Activated CD4-positive, CD25-positive, alpha-beta regulatory T cell treated with anti-CD3 and anti-CD28 coated beads, Interleukin-2, amount 50 U/mL, for 24 hours (primary cell): ENCODE measurements at regions not wholly inside any gene's neighbourhood (a gene's known extent, or its start where the extent isn't known, plus 50 kb on each side); places are given as distances from the start of the nearest gene placed in this dataset.
"Not testable (repeated sequence)": the region's sequence is repeated elsewhere in the genome, so short reads cannot be mapped to it uniquely, and the experiment has no call there.

Source experiments
- ATAC-seq, 2 donors: fragments of 150-1000 bp; cut with Tn5 transposase; one replicate each; pipeline ENCODE4 v1.10.0; 2021; ENCODE audit warnings: mild to moderate bottlenecking in 1 of 2, moderate library complexity in 1 of 2

DNA sequence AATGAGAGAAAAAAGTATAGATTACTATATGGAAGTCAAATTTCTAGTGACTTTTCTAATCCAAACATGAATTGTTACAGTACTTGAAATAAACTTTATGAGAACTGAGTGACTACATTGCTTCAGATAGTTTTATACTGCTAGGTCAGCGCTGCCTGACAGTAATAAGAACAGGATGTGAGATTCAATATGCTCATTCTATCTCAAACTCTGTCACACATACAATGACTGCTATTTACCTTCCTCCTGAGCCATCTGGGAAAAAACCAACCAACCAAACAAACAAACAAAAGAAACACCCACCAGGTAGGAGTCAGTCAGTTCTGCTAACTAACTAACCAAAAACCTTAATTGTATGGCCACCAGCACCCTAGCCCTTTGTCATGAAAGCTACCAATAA lies 89.0 kb upstream of the NOTCH2NLA start:
- not testable (repeated sequence) for ATAC-seq

- not testable (repeated sequence) for ATAC-seq
Measured at GRCh38 chr1:146314449-146315246, 85.8 kb upstream of the NOTCH2NLA start.

GRCh38 chr1:146310579-146310978 lies 81.8 kb upstream of the NOTCH2NLA start:
- not testable (repeated sequence) for ATAC-seq

DNA sequence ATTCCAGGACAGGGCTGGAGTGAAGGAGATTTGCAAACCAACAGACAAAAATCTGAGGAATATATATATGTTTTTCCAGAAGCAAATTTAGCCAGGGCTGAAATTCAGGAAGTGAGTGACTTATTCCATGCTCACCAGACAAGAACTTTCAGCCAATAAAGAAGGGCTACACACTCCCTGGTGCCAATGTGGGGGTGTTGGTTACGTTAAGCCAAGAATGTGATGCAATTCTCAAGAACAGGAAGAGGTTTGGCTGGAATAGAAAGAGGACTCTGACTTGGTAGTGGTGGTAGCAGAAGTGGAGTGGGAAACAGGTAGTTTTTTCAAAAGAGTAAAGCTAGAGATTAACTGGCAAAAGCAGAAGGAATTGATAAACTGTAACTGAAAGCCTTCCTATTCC lies 80.6 kb upstream of the NOTCH2NLA start:
- ATAC-seq, result not testable (repeated sequence)

DNA sequence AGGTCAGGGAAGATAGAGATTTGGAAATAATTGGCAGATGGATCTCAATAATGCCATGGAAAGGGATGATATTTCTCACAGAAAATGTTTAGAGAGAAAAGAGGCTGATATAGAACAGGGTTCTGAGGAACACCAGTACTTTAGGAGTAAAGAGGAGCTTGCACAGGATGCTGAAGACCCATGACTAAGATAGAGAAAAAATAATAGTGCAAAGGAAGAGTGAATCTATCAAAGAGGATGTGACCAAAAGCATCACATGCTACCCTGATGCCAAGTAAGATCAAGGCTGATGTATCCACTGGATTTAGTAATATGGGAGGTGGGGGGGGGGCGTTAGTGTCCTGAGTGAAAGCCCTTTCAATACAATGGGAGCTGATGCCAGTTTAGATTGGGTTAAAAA lies 80.1 kb upstream of the NOTCH2NLA start:
- not testable (repeated sequence) for ATAC-seq

GRCh38 chr1:146308152-146308551 lies 79.3 kb upstream of the NOTCH2NLA start:
- ATAC-seq, result not testable (repeated sequence)

DNA sequence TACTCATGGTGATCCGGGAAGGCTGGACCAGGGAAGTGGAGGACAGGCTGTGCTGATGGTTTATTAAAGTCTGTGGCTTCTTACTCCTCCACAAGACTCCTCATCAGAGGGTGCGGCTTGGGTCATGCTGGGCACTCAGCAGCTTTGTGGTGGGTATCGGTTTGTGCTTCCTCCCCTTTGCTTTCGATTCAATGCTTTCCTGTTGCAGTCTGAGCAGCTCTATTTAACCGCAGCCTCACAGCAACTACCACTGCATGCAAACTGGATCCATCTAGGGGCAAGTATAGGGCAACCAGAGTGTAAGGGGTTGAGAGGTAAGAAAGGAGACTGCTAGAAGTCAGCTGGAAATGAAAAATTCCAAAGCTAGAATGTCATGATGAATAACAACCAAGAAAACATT lies 78.8 kb upstream of the NOTCH2NLA start:
- peak; percentile 91 to 92 for ATAC-seq

- not testable (repeated sequence) for ATAC-seq
Measured at GRCh38 chr1:146306651-146307050, 77.8 kb upstream of the NOTCH2NLA start.

DNA sequence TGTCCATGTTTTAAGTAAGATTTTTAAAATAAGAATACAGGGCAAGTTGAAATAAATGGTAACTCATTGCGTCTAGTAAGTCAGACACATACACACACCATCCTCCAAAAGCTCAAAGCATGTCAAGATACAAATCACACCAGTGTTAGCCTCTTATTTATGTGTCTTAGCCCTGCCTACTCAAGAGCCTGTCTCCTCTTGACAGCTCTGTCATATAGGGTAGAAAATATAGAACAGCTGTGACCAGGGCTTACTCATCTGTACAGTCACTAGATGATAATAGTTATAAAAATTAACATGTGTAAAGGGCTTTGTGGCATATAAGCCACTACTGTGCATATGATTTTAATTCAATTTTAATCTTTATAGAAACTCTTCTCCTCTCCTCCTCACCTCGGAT lies 76.6 kb upstream of the NOTCH2NLA start:
- ATAC-seq, result peak; percentile 71 to 76

DNA sequence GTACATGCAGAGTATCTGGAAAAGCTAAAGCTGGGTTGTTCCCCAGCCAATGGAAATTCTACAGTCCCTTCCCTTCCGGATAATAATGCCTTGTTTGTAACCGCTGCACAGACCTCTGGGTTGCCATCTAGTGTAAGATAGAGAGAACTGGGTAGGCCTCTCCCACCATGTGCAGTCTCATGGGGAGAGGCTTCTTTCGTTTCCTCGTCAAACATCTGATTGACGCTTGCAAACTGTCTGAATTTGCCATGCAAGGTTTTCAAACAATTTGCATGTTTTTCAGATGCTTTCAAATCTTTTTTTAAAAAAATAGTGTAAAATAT lies 69.7 kb upstream of the NOTCH2NLA start:
- peak; percentile 94 to 98 for ATAC-seq

DNA sequence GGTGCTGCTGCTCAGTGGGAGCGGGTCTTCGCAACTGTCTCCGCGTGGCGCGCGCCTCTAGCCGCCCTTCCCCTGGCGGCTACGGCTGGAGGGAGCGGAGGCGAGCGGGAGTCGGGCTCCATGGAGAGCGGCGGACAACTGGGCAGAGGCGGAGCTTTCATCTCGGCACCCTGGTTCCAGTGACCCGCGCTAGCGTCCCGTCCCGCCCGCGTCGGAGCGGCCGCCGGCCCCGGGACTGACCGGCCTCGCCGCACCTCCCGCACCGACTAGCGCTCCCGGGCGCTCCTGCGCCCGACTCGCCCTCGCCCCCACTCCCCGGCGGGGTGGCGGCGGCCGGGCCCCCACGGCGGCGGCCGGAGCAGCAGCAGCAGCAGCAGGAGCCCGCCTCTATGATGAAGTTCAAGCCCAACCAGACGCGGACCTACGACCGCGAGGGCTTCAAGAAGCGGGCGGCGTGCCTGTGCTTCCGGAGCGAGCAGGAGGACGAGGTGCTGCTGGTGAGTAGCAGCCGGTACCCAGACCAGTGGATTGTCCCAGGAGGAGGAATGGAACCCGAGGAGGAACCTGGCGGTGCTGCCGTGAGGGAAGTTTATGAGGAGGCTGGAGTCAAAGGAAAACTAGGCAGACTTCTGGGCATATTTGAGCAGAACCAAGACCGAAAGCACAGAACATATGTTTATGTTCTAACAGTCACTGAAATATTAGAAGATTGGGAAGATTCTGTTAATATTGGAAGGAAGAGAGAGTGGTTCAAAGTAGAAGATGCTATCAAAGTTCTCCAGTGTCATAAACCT lies 69.2 kb upstream of the NOTCH2NLA start:
- peak; percentile 55 to 59 for ATAC-seq

- not testable (repeated sequence) for ATAC-seq
Measured at GRCh38 chr1:146292940-146293936, 64.4 kb upstream of the NOTCH2NLA start.

- not testable (repeated sequence) for ATAC-seq
Measured at GRCh38 chr1:146292424-146292823, 63.6 kb upstream of the NOTCH2NLA start.

- not testable (repeated sequence) for ATAC-seq
Measured at GRCh38 chr1:146287881-146288280, 59.1 kb upstream of the NOTCH2NLA start.

- peak; percentile 40 to 45 for ATAC-seq
Measured at GRCh38 chr1:146284760-146285159, 55.9 kb upstream of the NOTCH2NLA start.

- peak; percentile 8 to 54 for ATAC-seq
Measured at GRCh38 chr1:146283527-146283880, 54.7 kb upstream of the NOTCH2NLA start.

DNA sequence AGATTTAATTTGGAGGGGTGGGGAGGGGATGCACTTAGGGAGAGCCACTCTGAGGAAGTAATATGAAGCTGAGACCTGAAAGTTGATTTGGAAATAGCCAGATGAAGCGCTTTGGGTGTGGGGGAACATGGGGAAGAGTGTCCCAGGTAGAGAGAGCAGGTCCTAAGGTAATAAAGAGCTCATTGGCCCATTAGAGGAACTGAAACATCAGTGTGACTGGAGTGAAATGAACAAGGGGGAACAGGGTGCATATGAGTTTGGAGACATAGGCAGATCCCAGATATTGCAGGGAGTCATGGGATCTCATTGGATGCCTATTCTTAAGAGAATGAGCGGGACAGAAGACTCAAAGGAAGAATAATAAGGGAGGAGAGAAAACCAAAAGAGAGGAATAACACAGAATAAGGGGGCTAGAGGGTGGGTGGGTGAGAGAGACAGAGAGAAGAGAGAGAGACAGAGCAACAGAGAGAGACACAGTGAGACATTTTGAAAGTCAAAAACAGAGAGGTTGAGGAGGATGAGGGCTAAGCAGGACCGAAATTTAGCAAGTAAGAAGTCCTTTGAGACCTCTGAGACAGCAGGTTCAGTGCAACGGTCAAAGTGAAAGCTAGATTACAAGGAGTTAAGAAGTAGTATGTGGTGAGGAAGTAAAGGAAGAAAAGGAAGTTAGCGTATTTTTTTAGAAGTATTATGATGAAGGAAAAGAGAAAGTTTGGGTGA lies 54.1 kb upstream of the NOTCH2NLA start:
- peak; percentile 57 to 73 for ATAC-seq

- ATAC-seq, result not testable (repeated sequence)
Measured at GRCh38 chr1:146281522-146281921, 52.7 kb upstream of the NOTCH2NLA start.

- ATAC-seq, result not testable (repeated sequence)
Measured at GRCh38 chr1:146278758-146279157, 49.9 kb upstream of the NOTCH2NLA start.
